Stimulated activated CD4-positive, alpha-beta T cell treated with anti-CD3 and anti-CD28 coated beads, Interleukin-2, amount 100 ng/mL, for 48 hours (primary cell): ENCODE measurements at regions not wholly inside any gene's neighbourhood (a gene's known extent, or its start where the extent isn't known, plus 50 kb on each side); places are given as distances from the start of the nearest gene placed in this dataset.

Experiments used
- DNase-seq, 2 donors: peaks; one replicate each; pipeline ENCODE4 v3.0.0-alpha.2; 2020

GRCh38 chr1:39141925-39142324, 62.6 kb upstream of the MACF1 start:
- no peak for DNase-seq

GRCh38 chr1:39142401-39143060, 62.0 kb upstream of the MACF1 start:
- no peak for DNase-seq

- DNase-seq: no peak
Observed at GRCh38 chr1:39144924-39145323, 59.6 kb upstream of the MACF1 start.

- DNase-seq: no peak
Observed at GRCh38 chr1:39145331-39145965, 59.0 kb upstream of the MACF1 start.

DNA sequence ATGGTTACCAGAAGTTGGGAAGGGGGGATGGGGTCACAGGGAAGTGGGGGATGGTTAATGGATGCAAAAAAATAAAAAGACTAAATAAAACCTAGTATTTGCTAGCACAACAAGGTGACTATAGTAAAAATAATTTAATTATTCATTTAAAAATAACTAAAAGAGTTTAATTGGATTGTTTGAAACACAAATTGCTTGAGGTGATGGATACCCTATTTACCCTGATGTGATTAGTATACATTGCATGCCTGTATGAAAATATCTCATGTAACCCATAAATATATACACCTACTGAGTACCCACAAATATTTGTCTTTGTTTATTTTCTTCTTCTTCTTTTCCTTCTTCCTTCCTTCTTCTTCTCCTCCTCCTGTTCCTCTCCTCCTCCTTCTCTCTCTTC, 57.8 kb upstream of the MACF1 start:
- no peak for DNase-seq

- DNase-seq: no peak
Observed at GRCh38 chr1:39147099-39148025, 57.1 kb upstream of the MACF1 start.

GRCh38 chr1:39148942-39149341, 55.6 kb upstream of the MACF1 start:
- DNase-seq: no peak

GRCh38 chr1:39149509-39149908, 55.0 kb upstream of the MACF1 start:
- DNase-seq: no peak

- DNase-seq: no peak
Observed at GRCh38 chr1:39150779-39151178, 53.7 kb upstream of the MACF1 start.

DNA sequence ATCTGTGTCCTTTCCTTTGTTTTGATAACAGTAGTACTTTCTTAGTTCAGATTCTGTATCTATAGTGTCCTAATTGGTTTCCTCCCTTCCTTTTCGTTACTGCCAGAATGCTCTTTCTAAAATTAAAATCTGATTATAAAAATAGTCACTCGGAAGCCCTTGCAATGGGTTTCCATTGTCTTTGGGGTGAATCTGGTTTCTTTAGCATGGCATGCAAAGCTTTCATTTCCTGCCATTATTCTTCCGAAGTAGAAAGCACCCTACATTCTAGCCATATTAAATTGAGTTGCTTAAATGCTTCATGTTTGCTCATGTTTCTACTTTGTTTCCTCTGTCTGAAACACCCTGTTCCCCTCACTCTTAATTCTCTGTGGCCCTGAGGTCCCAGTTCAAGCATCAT, 53.2 kb upstream of the MACF1 start:
- DNase-seq: no peak

DNA sequence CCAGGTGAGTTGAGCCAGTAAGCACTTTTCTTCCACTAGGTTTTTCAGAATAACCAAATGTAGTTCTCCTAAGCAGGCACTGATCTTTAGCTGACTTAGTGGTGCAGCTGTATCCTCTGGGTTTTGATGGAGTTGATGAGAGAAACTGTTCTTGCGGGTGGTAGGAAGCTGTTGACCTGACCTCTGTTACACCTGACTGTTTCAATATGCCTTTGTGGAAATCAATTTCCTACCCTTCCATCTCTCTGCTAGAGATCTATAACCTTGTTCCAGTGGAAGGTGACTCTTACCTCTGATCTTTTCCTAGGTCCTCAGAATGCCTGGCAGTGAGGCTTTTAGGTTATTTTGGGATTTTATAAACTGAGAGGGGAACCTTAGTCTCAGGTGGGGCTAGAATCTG, 51.6 kb upstream of the MACF1 start:
- DNase-seq: no peak

GRCh38 chr1:39153684-39154083, 50.8 kb upstream of the MACF1 start:
- no peak for DNase-seq

- DNase-seq: no peak
Observed at GRCh38 chr1:39154553-39155421, 49.7 kb upstream of the MACF1 start.
